Duodenal mucosa (tissue), 2 donors: ENCODE measurements at regions not wholly inside any gene's neighbourhood (a gene's known extent, or its start where the extent isn't known, plus 50 kb on each side); places are given as distances from the start of the nearest gene placed in this dataset.

Experiments
- H3K27ac ChIP-seq: one replicate; pipeline ENCODE4 v1.7.0; 2013; ENCODE audit warnings: low read depth, low read length
- H3K27me3 ChIP-seq, 2 donors: one replicate each; pipeline ENCODE4 v1.7.0; 2013; ENCODE audit warnings: low read length in 2 of 2, control low read depth in 1 of 2; ENCODE audit not compliant: insufficient read depth in 2 of 2, control insufficient read depth in 1 of 2
- H3K36me3 ChIP-seq, 2 donors: one replicate each; pipeline ENCODE4 v1.7.0; 2013; ENCODE audit warnings: low read length in 2 of 2, control low read depth in 1 of 2; ENCODE audit not compliant: insufficient read depth in 2 of 2, control insufficient read depth in 1 of 2
- H3K4me1 ChIP-seq, 2 donors: one replicate each; pipeline ENCODE4 v1.7.0; 2013; ENCODE audit warnings: low read length in 2 of 2, control low read depth in 1 of 2; ENCODE audit not compliant: insufficient read depth in 2 of 2, control insufficient read depth in 1 of 2
- H3K4me3 ChIP-seq, 2 donors: one replicate each; pipeline ENCODE4 v1.7.0; 2013; ENCODE audit warnings: low read length in 2 of 2, low read depth in 1 of 2
- H3K9ac ChIP-seq, 2 donors: one replicate each; pipeline ENCODE4 v1.7.0; 2013; ENCODE audit warnings: low read length in 2 of 2, low read depth in 1 of 2
- H3K9me3 ChIP-seq, 2 donors: one replicate each; pipeline ENCODE4 v1.7.0; 2013; ENCODE audit warnings: low read length in 2 of 2, control low read depth in 1 of 2; ENCODE audit not compliant: control insufficient read depth in 1 of 2

- H3K27me3 ChIP-seq: no peaks in the 10 kb centered on the region
- H3K9ac ChIP-seq: no peak overlapping the region
- no peaks in the 10 kb centered on the region for H3K9me3 ChIP-seq
- H3K4me3 ChIP-seq: no peak overlapping the region
- H3K4me1 ChIP-seq: no peaks in the 10 kb centered on the region
- no peak overlapping the region for H3K27ac ChIP-seq
- H3K36me3 ChIP-seq: no peaks in the 10 kb centered on the region
Measured at GRCh38 chr7:121795736-121796135, 77.2 kb upstream of the PTPRZ1 start.

- no peak overlapping the region for H3K4me3 ChIP-seq
- no peak overlapping the region for H3K9ac ChIP-seq
- no peaks in the 10 kb centered on the region for H3K27me3 ChIP-seq
- no peaks in the 10 kb centered on the region for H3K9me3 ChIP-seq
- no peaks in the 10 kb centered on the region for H3K36me3 ChIP-seq
- H3K27ac ChIP-seq: no peak overlapping the region
- H3K4me1 ChIP-seq: no peaks in the 10 kb centered on the region
Measured at GRCh38 chr7:121793716-121794115, 79.2 kb upstream of the PTPRZ1 start.

- Histone ChIP-seq H3K27ac (no peak overlapping the region), H3K4me1 (no peaks in the 10 kb centered on the region), H3K9me3 (no peaks in the 10 kb centered on the region), H3K27me3 (no peaks in the 10 kb centered on the region), H3K4me3 (no peak overlapping the region), H3K36me3 (no peaks in the 10 kb centered on the region), H3K9ac (no peak overlapping the region)
Measured at GRCh38 chr7:121777672-121778071, 95.3 kb upstream of the PTPRZ1 start.

- Histone ChIP-seq H3K36me3 (no peaks in the 10 kb centered on the region), H3K27me3 (no peaks in the 10 kb centered on the region), H3K4me1 (no peaks in the 10 kb centered on the region), H3K9me3 (no peaks in the 10 kb centered on the region), H3K4me3 (no peak overlapping the region), H3K9ac (no peak overlapping the region), H3K27ac (no peak overlapping the region)
Measured at GRCh38 chr7:121774563-121774962, 98.4 kb upstream of the PTPRZ1 start.

- Histone ChIP-seq H3K27ac (no peak overlapping the region), H3K9ac (no peak overlapping the region), H3K4me3 (no peak overlapping the region), H3K9me3 (no peaks in the 10 kb centered on the region), H3K36me3 (no peaks in the 10 kb centered on the region), H3K4me1 (no peaks in the 10 kb centered on the region), H3K27me3 (no peaks in the 10 kb centered on the region)
Measured at GRCh38 chr7:121766676-121767075, 106.3 kb upstream of the PTPRZ1 start.

GRCh38 chr7:121761399-121761798, 111.6 kb upstream of the PTPRZ1 start:
- H3K4me1 ChIP-seq: no peaks in the 10 kb centered on the region
- H3K36me3 ChIP-seq: no peaks in the 10 kb centered on the region
- H3K27me3 ChIP-seq: no peaks in the 10 kb centered on the region
- no peak overlapping the region for H3K27ac ChIP-seq
- no peak overlapping the region for H3K4me3 ChIP-seq
- no peak overlapping the region for H3K9ac ChIP-seq
- no peaks in the 10 kb centered on the region for H3K9me3 ChIP-seq

GRCh38 chr7:121755818-121756552, 117.0 kb upstream of the PTPRZ1 start:
- Histone ChIP-seq H3K4me1 (no peaks in the 10 kb centered on the region), H3K27ac (no peak overlapping the region), H3K9ac (no peak overlapping the region), H3K4me3 (no peak overlapping the region), H3K27me3 (no peaks in the 10 kb centered on the region), H3K9me3 (no peaks in the 10 kb centered on the region), H3K36me3 (no peaks in the 10 kb centered on the region)

GRCh38 chr7:121755286-121755685, 117.7 kb upstream of the PTPRZ1 start:
- Histone ChIP-seq H3K4me3 (no peak overlapping the region), H3K27me3 (no peaks in the 10 kb centered on the region), H3K36me3 (no peaks in the 10 kb centered on the region), H3K27ac (no peak overlapping the region), H3K9me3 (no peaks in the 10 kb centered on the region), H3K4me1 (no peaks in the 10 kb centered on the region), H3K9ac (no peak overlapping the region)

GRCh38 chr7:121753944-121754343, 119.0 kb upstream of the PTPRZ1 start:
- no peaks in the 10 kb centered on the region for H3K27me3 ChIP-seq
- H3K9ac ChIP-seq: no peak overlapping the region
- H3K9me3 ChIP-seq: no peaks in the 10 kb centered on the region
- H3K27ac ChIP-seq: no peak overlapping the region
- H3K4me1 ChIP-seq: no peaks in the 10 kb centered on the region
- H3K4me3 ChIP-seq: no peak overlapping the region
- H3K36me3 ChIP-seq: no peaks in the 10 kb centered on the region

GRCh38 chr7:121752706-121753105, 120.3 kb upstream of the PTPRZ1 start:
- H3K27ac ChIP-seq: no peak overlapping the region
- no peaks in the 10 kb centered on the region for H3K4me1 ChIP-seq
- no peak overlapping the region for H3K9ac ChIP-seq
- H3K36me3 ChIP-seq: no peaks in the 10 kb centered on the region
- H3K4me3 ChIP-seq: no peak overlapping the region
- H3K9me3 ChIP-seq: no peaks in the 10 kb centered on the region
- no peaks in the 10 kb centered on the region for H3K27me3 ChIP-seq
